OCI-LY1 (cell line): ENCODE measurements at regions not wholly inside any gene's neighbourhood (a gene's known extent, or its start where the extent isn't known, plus 50 kb on each side); places are given as distances from the start of the nearest gene placed in this dataset.

Experiments
- H2AFZ ChIP-seq: fragments of 200-600 bp; sonication (generic), shearing (Covaris generic); 2 replicates; pipeline ENCODE4 v1.6.0; 2014; ENCODE audit warnings: antibody characterized with exemption, mild to moderate bottlenecking, low read length
- H3F3A ChIP-seq: fragments of 200-600 bp; sonication (generic), shearing (Covaris generic); 2 replicates; pipeline ENCODE4 v1.6.0; 2014; ENCODE audit warnings: mild to moderate bottlenecking, antibody characterized with exemption, low read length, moderate library complexity; ENCODE audit not compliant: insufficient read depth
- H3K27ac ChIP-seq: fragments of 200-600 bp; sonication (generic); 2 replicates; pipeline ENCODE4 v1.5.1; 2014; ENCODE audit warnings: low read length, mixed run types, mild to moderate bottlenecking, low read depth; ENCODE audit not compliant: poor library complexity, severe bottlenecking
- H3K27me3 ChIP-seq: fragments of 200-600 bp; sonication (generic); 2 replicates; pipeline ENCODE4 v1.6.0; 2014; ENCODE audit warnings: antibody characterized with exemption, mild to moderate bottlenecking, low read length, moderate library complexity; ENCODE audit not compliant: insufficient read depth
- H3K36me3 ChIP-seq: fragments of 200-600 bp; sonication (generic); 2 replicates; pipeline ENCODE4 v1.6.1; 2014; ENCODE audit warnings: mild to moderate bottlenecking, antibody characterized with exemption, low read length, moderate library complexity, mixed read lengths; ENCODE audit not compliant: insufficient read depth
- H3K4me1 ChIP-seq: fragments of 200-600 bp; sonication (generic); 2 replicates; pipeline ENCODE4 v1.5.1; 2014; ENCODE audit warnings: mild to moderate bottlenecking, low read length, moderate library complexity; ENCODE audit not compliant: insufficient read depth, severe bottlenecking
- H3K4me2 ChIP-seq: fragments of 200-600 bp; sonication (generic), shearing (Covaris generic); 2 replicates; pipeline ENCODE4 v1.6.1; 2014; ENCODE audit warnings: low read length
- H3K4me3 ChIP-seq: fragments of 200-600 bp; sonication (generic); 2 replicates; pipeline ENCODE4 v1.5.1; 2014; ENCODE audit warnings: low read length, low read depth, mild to moderate bottlenecking, mixed read lengths; ENCODE audit not compliant: poor library complexity, severe bottlenecking
- H3K79me2 ChIP-seq: fragments of 200-600 bp; shearing (Covaris generic); 2 replicates; pipeline ENCODE4 v1.6.1; 2016; ENCODE audit warnings: mixed run types, low read length, mixed read lengths; ENCODE audit not compliant: insufficient read depth
- H3K9ac ChIP-seq: fragments of 200-600 bp; sonication (generic), shearing (Covaris generic); 2 replicates; pipeline ENCODE4 v1.6.1; 2014; ENCODE audit warnings: mild to moderate bottlenecking, low read length, mixed read lengths
- H3K9me2 ChIP-seq: fragments of 200-600 bp; sonication (generic), shearing (Covaris generic); 2 replicates; pipeline ENCODE4 v1.6.1; 2014; ENCODE audit warnings: low read depth, mild to moderate bottlenecking, low read length, mixed read lengths
- H3K9me3 ChIP-seq: fragments of 200-600 bp; shearing (Covaris generic); 2 replicates; pipeline ENCODE4 v1.6.1; 2014; ENCODE audit warnings: low read length, mixed read lengths
- H4K20me1 ChIP-seq: fragments of 200-600 bp; sonication (generic), shearing (Covaris generic); 2 replicates; pipeline ENCODE4 v1.6.0; 2016; ENCODE audit warnings: mild to moderate bottlenecking, low read length; ENCODE audit not compliant: insufficient read depth
- CTCF ChIP-seq: fragments of 200-600 bp; sonication (generic), shearing (Covaris generic); IDR thresholded peaks from 2 replicates; pipeline ENCODE4 v1.5.1; 2017; ENCODE audit warnings: mild to moderate bottlenecking, antibody characterized with exemption, low read length, moderate library complexity, mixed read lengths
- EZH2 ChIP-seq: fragments of 200-600 bp; sonication (generic), shearing (Covaris generic); IDR thresholded peaks from 2 replicates; pipeline ENCODE4 v1.8.0; 2017; ENCODE audit warnings: borderline replicate concordance, mixed run types, mild to moderate bottlenecking, antibody characterized with exemption, low read length, moderate library complexity, mixed read lengths

GRCh38 chr2:36178384-36178783 is 177.2 kb upstream of the CRIM1 start:
- Histone ChIP-seq H3K79me2 (no peaks in the 10 kb centered on the region), H3K27me3 (no peaks in the 10 kb centered on the region), H3K9me2 (no peaks in the 10 kb centered on the region), H3K4me1 (no peaks in the 10 kb centered on the region), H3K9ac (no peak overlapping the region), H3K4me3 (no peak overlapping the region), H3K4me2 (no peak overlapping the region), H3K36me3 (no peaks in the 10 kb centered on the region), H4K20me1 (no peaks in the 10 kb centered on the region), H2AFZ (no peak overlapping the region), H3K9me3 (no peaks in the 10 kb centered on the region), H3K27ac (no peak overlapping the region), H3F3A (no peaks in the 10 kb centered on the region)
- TF ChIP-seq CTCF (no peak), EZH2 (no peak)

- H2AFZ ChIP-seq = no peak overlapping the region
- no peak for TF ChIP-seq EZH2
- TF ChIP-seq CTCF = no peak
Observed at GRCh38 chr2:36177282-36177681, 178.3 kb upstream of the CRIM1 start.

GRCh38 chr2:36174920-36175319 is 180.7 kb upstream of the CRIM1 start:
- H3F3A ChIP-seq = no peaks in the 10 kb centered on the region

More at GRCh38 chr2:36177282-36177681, 178.3 kb upstream of the CRIM1 start:
- Histone ChIP-seq H3K9me2 (no peaks in the 10 kb centered on the region), H3K4me1 (no peaks in the 10 kb centered on the region), H3K27me3 (no peaks in the 10 kb centered on the region), H3K27ac (no peak overlapping the region), H3F3A (no peaks in the 10 kb centered on the region), H3K36me3 (no peaks in the 10 kb centered on the region), H3K4me3 (no peak overlapping the region), H3K9me3 (no peaks in the 10 kb centered on the region), H3K9ac (no peak overlapping the region), H3K4me2 (no peak overlapping the region), H3K79me2 (no peaks in the 10 kb centered on the region), H4K20me1 (no peaks in the 10 kb centered on the region)

More at GRCh38 chr2:36174920-36175319, 180.7 kb upstream of the CRIM1 start:
- no peak overlapping the region for H3K4me2 ChIP-seq
- H3K79me2 ChIP-seq = no peaks in the 10 kb centered on the region
- H2AFZ ChIP-seq = no peak overlapping the region
- no peaks in the 10 kb centered on the region for H4K20me1 ChIP-seq
- H3K27me3 ChIP-seq = no peaks in the 10 kb centered on the region
- no peak overlapping the region for H3K9ac ChIP-seq
- TF ChIP-seq CTCF (no peak), EZH2 (no peak)
- no peaks in the 10 kb centered on the region for H3K4me1 ChIP-seq
- H3K4me3 ChIP-seq = no peak overlapping the region
- no peaks in the 10 kb centered on the region for H3K36me3 ChIP-seq
- no peak overlapping the region for H3K27ac ChIP-seq
- no peaks in the 10 kb centered on the region for H3K9me3 ChIP-seq
- no peaks in the 10 kb centered on the region for H3K9me2 ChIP-seq
